ENCODE measurements at regions not wholly inside any gene's neighbourhood (a gene's known extent, or its start where the extent isn't known, plus 50 kb on each side); places are given as distances from the start of the nearest gene placed in this dataset.

DNA sequence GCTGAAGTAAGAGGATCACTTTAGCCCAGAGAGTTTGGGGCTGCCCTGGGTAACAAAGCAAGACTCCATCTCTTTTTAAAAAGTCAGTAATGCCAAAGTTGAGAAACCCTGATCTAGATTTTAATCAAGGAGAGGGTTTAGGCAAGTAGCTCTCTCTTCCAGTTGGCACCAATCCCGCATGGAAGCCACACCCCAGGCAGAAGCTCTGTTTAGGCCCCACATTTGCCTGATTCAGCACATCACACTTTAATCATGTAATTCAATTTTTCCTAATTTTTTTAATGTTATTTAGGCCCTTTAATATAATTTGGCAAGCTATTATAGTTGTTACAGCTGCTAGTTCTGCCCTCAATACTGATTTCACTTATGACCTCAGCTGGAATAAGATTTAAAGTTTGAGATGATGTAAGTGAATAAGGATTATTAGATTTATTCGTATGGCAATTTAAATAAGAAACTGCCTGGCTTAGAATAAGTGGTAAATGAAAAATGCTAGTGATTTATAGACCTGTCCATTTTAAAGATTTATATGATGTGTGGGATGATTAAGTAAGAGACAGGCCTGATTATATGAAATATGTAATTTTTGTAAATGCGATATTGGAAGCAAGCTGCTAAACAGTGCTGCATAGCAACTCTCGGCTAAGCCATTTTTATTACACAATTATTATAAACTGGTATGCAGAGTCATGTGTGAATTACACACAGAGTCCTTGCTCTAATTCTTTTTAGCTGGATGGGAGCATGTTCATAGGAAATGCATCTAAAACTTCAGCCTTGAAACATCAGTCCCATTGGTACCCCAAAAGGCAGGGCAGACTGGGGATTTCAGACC lies 80.2 kb upstream of the NFE2L3 start:
- H3K4me1 ChIP-seq, result no peaks in the 10 kb centered on the region
- H3K9me3 ChIP-seq (replicated peaks), result no peaks in the 10 kb centered on the region
- H3K27ac ChIP-seq (replicated peaks), result no peak overlapping the region
- peaks cover 56% of the 10 kb centered on the region for H3K27me3 ChIP-seq (ENCODE audit: low read depth)
- no peak for DNase-seq
- H3K36me3 ChIP-seq, result no peaks in the 10 kb centered on the region
- intact Hi-C loops (cut with micrococcal nuclease), result no loop called here
- TF ChIP-seq, protein P1, sequence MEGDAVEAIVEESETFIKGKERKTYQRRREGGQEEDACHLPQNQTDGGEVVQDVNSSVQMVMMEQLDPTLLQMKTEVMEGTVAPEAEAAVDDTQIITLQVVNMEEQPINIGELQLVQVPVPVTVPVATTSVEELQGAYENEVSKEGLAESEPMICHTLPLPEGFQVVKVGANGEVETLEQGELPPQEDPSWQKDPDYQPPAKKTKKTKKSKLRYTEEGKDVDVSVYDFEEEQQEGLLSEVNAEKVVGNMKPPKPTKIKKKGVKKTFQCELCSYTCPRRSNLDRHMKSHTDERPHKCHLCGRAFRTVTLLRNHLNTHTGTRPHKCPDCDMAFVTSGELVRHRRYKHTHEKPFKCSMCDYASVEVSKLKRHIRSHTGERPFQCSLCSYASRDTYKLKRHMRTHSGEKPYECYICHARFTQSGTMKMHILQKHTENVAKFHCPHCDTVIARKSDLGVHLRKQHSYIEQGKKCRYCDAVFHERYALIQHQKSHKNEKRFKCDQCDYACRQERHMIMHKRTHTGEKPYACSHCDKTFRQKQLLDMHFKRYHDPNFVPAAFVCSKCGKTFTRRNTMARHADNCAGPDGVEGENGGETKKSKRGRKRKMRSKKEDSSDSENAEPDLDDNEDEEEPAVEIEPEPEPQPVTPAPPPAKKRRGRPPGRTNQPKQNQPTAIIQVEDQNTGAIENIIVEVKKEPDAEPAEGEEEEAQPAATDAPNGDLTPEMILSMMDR (IDR thresholded peaks at IDR 0.05; ENCODE audit: borderline replicate concordance), result no peak
- no peak overlapping the region for H3K4me3 ChIP-seq

DNA sequence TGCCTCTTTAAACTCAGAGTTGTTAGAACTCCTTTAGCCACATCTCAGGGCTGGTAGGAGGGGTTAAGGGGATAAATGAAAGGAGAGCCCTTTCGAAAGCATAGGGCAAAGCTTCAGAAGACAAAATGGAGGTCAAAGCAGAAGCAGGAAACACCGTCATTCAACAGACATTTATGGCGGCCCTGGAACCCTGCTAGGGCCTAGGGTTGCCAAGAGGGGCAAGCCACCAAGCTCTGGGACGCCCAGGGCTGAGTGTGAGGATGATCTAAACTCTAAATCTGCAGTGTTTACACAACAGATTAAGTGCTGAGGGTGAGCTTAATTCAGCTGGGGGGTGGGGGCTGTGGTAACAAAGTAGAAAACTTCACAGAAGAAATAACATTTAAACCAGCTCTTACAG lies 79.0 kb upstream of the NFE2L3 start:
- H3K36me3 ChIP-seq, result no peaks in the 10 kb centered on the region
- H3K4me1 ChIP-seq, result no peaks in the 10 kb centered on the region
- H3K9me3 ChIP-seq (replicated peaks), result no peaks in the 10 kb centered on the region
- no peak overlapping the region for H3K27ac ChIP-seq (replicated peaks)
- TF ChIP-seq, protein P1 (IDR thresholded peaks at IDR 0.05; ENCODE audit: borderline replicate concordance), result no peak
- peaks cover 58% of the 10 kb centered on the region for H3K27me3 ChIP-seq (ENCODE audit: low read depth)
- intact Hi-C loops (cut with micrococcal nuclease), result no loop called here
- no peak overlapping the region for H3K4me3 ChIP-seq
- DNase-seq, result no peak

DNA sequence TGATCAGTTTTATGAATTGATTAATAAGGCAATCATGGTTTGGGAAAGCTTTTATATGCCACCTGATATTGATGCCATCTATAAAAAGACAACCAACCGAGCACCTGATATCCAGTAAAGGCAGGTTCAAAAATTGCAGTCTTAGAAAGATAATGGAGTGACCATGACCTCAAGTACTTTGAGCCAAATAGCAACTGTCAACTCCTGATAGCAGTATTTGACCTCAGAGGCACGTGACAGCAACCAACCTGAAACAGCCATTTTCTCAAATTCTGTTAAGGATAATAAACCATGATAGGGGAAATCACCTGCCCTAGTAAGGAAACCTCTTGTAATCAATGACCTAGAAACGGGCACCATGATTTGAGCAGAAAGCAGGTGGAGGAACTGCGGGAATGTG lies 77.1 kb upstream of the NFE2L3 start:
- intact Hi-C loops (cut with micrococcal nuclease), result no loop called here
- Histone ChIP-seq H3K27ac (replicated peaks) (no peak overlapping the region), H3K27me3 (ENCODE audit: low read depth) (peaks cover 70% of the 10 kb centered on the region), H3K4me3 (no peak overlapping the region), H3K9me3 (replicated peaks) (no peaks in the 10 kb centered on the region), H3K4me1 (no peaks in the 10 kb centered on the region), H3K36me3 (no peaks in the 10 kb centered on the region)
- TF ChIP-seq, protein P1 (IDR thresholded peaks at IDR 0.05; ENCODE audit: borderline replicate concordance), result no peak
- no peak for DNase-seq

DNA sequence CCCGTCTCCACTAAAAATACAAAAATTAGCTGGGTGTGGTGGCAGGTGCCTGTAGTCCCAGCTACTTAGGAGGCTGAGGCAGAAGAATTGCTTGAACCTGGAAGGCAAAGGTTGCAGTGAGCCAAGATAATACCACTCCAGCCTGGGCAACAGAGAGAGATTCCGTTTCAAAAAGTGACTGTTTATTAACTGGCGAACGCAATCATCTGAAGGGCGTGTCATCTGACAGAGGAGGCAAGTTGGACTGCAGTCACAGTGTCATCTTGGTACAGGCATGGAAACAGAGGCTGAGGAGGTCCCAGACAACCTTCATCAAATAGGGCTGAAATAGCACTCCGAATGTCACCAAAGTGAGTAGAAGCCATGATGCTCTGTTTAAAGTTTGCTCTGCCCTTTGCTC lies 75.3 kb upstream of the NFE2L3 start:
- TF ChIP-seq, protein P1 (IDR thresholded peaks at IDR 0.05; ENCODE audit: borderline replicate concordance), result no peak
- Histone ChIP-seq H3K9me3 (replicated peaks) (no peaks in the 10 kb centered on the region), H3K4me1 (no peaks in the 10 kb centered on the region), H3K36me3 (no peaks in the 10 kb centered on the region), H3K27me3 (ENCODE audit: low read depth) (peaks cover 88% of the 10 kb centered on the region), H3K27ac (replicated peaks) (no peak overlapping the region), H3K4me3 (no peak overlapping the region)
- intact Hi-C loops (cut with micrococcal nuclease), result no loop called here
- no peak for DNase-seq

DNA sequence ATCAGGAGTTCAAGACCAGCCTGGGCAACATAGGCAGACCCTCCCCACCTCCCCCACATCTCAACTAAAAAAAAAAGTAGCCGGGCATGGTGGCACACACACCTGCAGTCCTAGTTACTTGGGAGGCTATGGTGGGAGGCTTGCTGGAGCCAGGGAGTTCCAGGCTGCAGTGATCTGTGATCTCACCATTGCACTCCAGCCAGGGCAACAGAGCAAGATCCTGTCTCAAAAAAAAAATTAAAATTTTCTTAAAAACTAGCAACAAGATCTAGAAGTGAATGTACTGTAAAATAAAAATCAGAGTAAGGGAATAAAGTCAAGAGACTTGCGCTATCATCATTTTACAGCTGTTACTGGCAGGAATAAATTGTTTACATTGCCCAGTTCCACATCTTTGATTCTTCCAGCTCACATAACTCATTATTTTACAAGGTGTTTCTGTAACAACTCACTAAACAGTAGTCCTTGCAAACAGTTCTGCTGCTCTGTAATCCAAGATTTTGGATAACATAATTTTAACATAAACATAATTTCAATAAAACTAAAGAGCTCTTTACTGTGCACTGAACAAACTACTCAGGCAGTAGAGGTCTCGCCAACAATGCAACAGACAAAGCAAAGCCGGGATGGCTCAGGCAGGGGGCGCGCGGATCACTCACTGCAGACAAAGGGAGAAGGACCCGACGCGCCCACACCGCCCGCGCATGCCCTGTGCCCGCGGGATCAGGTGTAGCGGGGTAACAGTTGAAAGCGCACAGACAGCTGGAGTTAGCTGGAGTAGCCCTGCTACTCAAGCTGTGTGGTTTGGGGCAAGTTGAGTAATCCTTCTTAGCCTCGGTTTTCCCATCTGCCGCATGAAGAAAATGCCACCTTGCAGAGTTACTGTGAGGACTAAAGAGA lies 73.3 kb upstream of the NFE2L3 start:
- peak; percentile 53 for DNase-seq
- Histone ChIP-seq H3K27ac (replicated peaks) (no peak overlapping the region), H3K36me3 (no peaks in the 10 kb centered on the region), H3K4me3 (no peak overlapping the region), H3K4me1 (no peaks in the 10 kb centered on the region), H3K9me3 (replicated peaks) (no peaks in the 10 kb centered on the region), H3K27me3 (ENCODE audit: low read depth) (peaks cover 100% of the 10 kb centered on the region)
- intact Hi-C loops (cut with micrococcal nuclease), result no loop called here
- TF ChIP-seq, protein P1 (IDR thresholded peaks at IDR 0.05; ENCODE audit: borderline replicate concordance), result peak; percentile 48

All from left ventricle myocardium inferior (tissue), 1 donor.